ENCODE measurements at regions not wholly inside any gene's neighbourhood (a gene's known extent, or its start where the extent isn't known, plus 50 kb on each side); places are given as distances from the start of the nearest gene placed in this dataset.

DNA sequence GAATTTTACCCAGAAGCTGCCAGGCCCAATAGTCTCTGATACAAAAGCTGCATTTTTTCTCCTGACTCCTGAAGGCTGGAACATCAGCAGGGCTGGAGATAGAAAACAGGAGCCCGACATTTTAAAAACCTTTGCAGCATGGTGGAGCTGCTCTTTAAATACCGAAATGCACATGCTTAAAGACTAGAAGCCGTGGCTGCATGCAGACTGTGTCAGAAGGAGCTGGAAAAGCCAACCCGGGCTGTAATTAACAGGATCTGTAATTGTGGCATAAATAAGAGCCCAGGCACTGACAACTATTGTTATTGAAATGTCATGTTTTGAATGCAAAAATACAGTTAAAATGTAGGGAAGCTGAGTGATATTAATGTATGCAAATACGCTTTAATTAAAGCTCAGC, 304.9 kb upstream of the PLET1 start:
- DNase-seq (ENCODE audit: low read depth), result no peak
- no peak overlapping the region for H3K4me3 ChIP-seq (ENCODE audit: low read depth, low read length)
- TF ChIP-seq, protein P1, sequence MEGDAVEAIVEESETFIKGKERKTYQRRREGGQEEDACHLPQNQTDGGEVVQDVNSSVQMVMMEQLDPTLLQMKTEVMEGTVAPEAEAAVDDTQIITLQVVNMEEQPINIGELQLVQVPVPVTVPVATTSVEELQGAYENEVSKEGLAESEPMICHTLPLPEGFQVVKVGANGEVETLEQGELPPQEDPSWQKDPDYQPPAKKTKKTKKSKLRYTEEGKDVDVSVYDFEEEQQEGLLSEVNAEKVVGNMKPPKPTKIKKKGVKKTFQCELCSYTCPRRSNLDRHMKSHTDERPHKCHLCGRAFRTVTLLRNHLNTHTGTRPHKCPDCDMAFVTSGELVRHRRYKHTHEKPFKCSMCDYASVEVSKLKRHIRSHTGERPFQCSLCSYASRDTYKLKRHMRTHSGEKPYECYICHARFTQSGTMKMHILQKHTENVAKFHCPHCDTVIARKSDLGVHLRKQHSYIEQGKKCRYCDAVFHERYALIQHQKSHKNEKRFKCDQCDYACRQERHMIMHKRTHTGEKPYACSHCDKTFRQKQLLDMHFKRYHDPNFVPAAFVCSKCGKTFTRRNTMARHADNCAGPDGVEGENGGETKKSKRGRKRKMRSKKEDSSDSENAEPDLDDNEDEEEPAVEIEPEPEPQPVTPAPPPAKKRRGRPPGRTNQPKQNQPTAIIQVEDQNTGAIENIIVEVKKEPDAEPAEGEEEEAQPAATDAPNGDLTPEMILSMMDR (IDR thresholded peaks at IDR 0.05; ENCODE audit: insufficient read depth, low read length), result no peak

GRCh38 chr11:112566124-112566523, 305.5 kb upstream of the PLET1 start:
- H3K4me3 ChIP-seq (ENCODE audit: low read depth, low read length), result no peak overlapping the region
- TF ChIP-seq, protein P1 (IDR thresholded peaks at IDR 0.05; ENCODE audit: insufficient read depth, low read length), result no peak
- no peak for DNase-seq (ENCODE audit: low read depth)

DNA sequence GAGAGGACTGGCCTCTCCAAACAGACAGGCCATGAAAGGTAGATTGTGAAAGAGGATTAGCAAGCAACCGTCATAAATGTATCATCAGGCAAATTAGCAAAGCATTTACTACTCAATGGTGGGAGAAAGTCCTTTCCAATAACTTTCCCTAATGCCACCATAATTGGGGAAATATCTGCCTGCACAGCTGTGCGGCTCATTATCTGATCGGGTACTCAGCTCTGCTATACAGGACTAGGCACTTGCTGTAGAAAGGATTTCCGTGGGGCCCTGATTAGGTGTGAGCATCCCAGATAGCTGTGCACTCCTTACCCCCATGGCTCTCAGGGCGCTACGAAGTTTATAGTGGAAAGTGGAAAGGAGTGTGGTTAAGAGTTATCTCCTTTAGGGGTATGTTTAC, 309.7 kb upstream of the PLET1 start:
- DNase-seq (ENCODE audit: low read depth), result no peak
- TF ChIP-seq, protein P1 (IDR thresholded peaks at IDR 0.05; ENCODE audit: insufficient read depth, low read length), result no peak
- H3K4me3 ChIP-seq (ENCODE audit: low read depth, low read length), result no peak overlapping the region

- H3K4me3 ChIP-seq (ENCODE audit: low read depth, low read length), result no peak overlapping the region
- TF ChIP-seq, protein P1 (IDR thresholded peaks at IDR 0.05; ENCODE audit: insufficient read depth, low read length), result no peak
- DNase-seq (ENCODE audit: low read depth), result no peak
These were observed 318.6 kb upstream of the PLET1 start for GRCh38 chr11:112579282-112579681.

DNA sequence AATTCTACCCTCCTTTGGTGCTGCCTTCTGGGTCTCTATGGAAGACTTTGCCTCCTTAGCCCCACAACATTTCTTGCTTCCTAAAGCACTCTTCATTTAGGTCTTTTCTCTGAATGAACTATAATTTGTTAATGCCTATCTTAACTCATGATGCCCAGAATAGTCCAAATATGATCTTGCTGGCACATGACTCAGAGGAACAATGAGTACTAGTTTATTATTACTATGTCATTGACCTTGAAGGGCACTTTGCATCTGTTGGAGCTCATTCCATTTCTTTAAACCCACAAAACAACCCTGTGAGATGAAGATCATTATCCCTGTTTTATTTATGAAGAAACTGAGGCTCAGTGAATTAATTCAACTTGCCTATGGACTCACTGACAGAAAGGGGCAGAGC, 320.2 kb upstream of the PLET1 start:
- TF ChIP-seq, protein P1 (IDR thresholded peaks at IDR 0.05; ENCODE audit: insufficient read depth, low read length), result no peak
- DNase-seq (ENCODE audit: low read depth), result no peak
- no peak overlapping the region for H3K4me3 ChIP-seq (ENCODE audit: low read depth, low read length)

DNA sequence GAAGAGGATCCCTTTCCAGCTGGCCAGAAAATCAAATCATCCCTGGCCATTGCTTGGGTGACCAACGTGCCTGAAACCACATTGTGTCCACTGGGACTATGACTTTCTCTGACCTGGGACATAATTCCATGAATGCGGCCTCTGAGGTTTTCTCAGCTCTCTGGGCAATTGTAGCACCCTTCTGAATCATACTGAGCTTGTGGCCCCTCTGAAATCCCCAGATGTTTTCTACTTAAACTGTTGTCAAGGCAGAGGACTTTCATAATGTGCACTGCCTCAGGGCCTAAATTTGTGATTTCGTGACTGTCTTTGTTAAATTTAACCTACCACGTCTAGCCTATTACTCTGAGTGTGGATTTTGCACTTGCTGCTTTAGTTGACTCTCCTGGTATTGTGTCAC, 321.1 kb upstream of the PLET1 start:
- TF ChIP-seq, protein P1 (IDR thresholded peaks at IDR 0.05; ENCODE audit: insufficient read depth, low read length), result no peak
- H3K4me3 ChIP-seq (ENCODE audit: low read depth, low read length), result no peak overlapping the region
- DNase-seq (ENCODE audit: low read depth), result no peak

DNA sequence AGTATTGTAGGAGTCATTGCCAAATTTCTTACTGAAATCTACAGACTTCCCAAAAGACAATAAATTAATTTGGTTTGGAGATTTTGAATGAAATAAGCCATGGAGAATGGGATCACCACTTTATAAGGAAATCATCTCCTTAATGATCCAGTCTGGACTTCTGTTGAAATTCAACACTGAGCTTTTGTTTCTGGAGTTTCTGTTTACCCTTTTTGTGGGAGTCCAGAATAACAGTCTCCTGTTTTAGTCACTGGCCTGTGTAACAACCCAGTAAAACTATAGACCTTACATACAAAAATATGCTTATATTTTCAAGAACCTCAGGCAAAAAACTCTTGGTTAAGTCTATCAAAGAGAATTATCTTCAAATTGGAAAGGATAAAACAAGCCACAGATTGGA, 321.7 kb upstream of the PLET1 start:
- DNase-seq (ENCODE audit: low read depth), result no peak

More for the DNA sequence above, 321.7 kb upstream of the PLET1 start:
- TF ChIP-seq, protein P1 (IDR thresholded peaks at IDR 0.05; ENCODE audit: insufficient read depth, low read length), result no peak
- H3K4me3 ChIP-seq (ENCODE audit: low read depth, low read length), result no peak overlapping the region
